ENCODE measurements at regions not wholly inside any gene's neighbourhood (a gene's known extent, or its start where the extent isn't known, plus 50 kb on each side); places are given as distances from the start of the nearest gene placed in this dataset.

- no peaks in the 10 kb centered on the region for H3K27me3 ChIP-seq
- H3K4me3 ChIP-seq: no peak overlapping the region
- TF ChIP-seq, protein P1, sequence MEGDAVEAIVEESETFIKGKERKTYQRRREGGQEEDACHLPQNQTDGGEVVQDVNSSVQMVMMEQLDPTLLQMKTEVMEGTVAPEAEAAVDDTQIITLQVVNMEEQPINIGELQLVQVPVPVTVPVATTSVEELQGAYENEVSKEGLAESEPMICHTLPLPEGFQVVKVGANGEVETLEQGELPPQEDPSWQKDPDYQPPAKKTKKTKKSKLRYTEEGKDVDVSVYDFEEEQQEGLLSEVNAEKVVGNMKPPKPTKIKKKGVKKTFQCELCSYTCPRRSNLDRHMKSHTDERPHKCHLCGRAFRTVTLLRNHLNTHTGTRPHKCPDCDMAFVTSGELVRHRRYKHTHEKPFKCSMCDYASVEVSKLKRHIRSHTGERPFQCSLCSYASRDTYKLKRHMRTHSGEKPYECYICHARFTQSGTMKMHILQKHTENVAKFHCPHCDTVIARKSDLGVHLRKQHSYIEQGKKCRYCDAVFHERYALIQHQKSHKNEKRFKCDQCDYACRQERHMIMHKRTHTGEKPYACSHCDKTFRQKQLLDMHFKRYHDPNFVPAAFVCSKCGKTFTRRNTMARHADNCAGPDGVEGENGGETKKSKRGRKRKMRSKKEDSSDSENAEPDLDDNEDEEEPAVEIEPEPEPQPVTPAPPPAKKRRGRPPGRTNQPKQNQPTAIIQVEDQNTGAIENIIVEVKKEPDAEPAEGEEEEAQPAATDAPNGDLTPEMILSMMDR (IDR thresholded peaks at IDR 0.05): no peak
- TF ChIP-seq POLR2A (IDR thresholded peaks at IDR 0.05): no peak
- DNase-seq: peak in 2 of 3 donors; percentile 86 to 90
- no peaks in the 10 kb centered on the region for H3K9me3 ChIP-seq
- H3K4me1 ChIP-seq: peaks cover 2 to 14% (median 10%) of the 10 kb centered on the region in 4 donors
- H3K27ac ChIP-seq: peak overlapping the region in 3 of 4 donors; percentile 29 to 81 (median 71)
- H3K36me3 ChIP-seq: no peaks in the 10 kb centered on the region
These were observed 202.5 kb upstream of the TLE3 start for GRCh38 chr15:70299931-70300869.

DNA sequence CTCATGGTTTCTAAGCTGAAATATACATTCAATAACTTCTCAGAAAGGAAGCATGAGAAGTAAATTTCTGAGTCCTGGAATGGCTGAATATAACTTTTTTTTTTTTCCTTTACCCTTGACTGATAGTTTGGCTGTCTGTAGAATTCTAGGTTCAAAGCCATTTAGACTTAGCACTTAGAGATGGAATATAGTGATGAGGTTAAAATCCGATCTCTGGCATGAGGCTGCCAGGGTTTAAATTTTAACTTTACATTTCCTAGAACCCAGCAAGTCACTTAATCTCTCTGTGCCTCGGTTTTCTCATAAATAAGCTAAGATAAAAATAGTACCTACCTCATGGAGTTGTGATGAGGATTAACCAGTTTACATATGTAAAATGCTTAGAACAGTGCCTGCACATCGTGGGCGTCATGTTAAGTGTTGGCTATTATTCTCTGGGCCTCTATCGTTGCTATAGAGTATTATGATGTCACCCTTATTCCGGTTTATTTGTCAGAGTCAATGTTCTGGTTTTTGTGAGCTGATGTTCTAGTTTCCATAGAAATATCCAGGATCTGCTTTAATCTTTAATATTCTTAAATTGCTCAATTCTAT lies 199.8 kb upstream of the TLE3 start:
- Histone ChIP-seq H3K4me1 (peaks cover 2 to 14% (median 10%) of the 10 kb centered on the region in 4 donors), H3K27me3 (no peaks in the 10 kb centered on the region), H3K4me3 (no peak overlapping the region), H3K27ac (no peak overlapping the region), H3K36me3 (no peaks in the 10 kb centered on the region), H3K9me3 (no peaks in the 10 kb centered on the region)
- TF ChIP-seq, protein P1 (IDR thresholded peaks at IDR 0.05): no peak
- no peak for TF ChIP-seq POLR2A (IDR thresholded peaks at IDR 0.05)
- DNase-seq: no peak

- H3K27me3 ChIP-seq: no peaks in the 10 kb centered on the region
- no peaks in the 10 kb centered on the region for H3K9me3 ChIP-seq
- no peak overlapping the region for H3K27ac ChIP-seq
- H3K4me1 ChIP-seq: no peaks in the 10 kb centered on the region
- TF ChIP-seq, protein P1 (IDR thresholded peaks at IDR 0.05): no peak
- TF ChIP-seq POLR2A (IDR thresholded peaks at IDR 0.05): no peak
- no peak overlapping the region for H3K4me3 ChIP-seq
- no peak for DNase-seq
- H3K36me3 ChIP-seq: no peaks in the 10 kb centered on the region
These were observed 197.1 kb upstream of the TLE3 start for GRCh38 chr15:70294731-70295305.

DNA sequence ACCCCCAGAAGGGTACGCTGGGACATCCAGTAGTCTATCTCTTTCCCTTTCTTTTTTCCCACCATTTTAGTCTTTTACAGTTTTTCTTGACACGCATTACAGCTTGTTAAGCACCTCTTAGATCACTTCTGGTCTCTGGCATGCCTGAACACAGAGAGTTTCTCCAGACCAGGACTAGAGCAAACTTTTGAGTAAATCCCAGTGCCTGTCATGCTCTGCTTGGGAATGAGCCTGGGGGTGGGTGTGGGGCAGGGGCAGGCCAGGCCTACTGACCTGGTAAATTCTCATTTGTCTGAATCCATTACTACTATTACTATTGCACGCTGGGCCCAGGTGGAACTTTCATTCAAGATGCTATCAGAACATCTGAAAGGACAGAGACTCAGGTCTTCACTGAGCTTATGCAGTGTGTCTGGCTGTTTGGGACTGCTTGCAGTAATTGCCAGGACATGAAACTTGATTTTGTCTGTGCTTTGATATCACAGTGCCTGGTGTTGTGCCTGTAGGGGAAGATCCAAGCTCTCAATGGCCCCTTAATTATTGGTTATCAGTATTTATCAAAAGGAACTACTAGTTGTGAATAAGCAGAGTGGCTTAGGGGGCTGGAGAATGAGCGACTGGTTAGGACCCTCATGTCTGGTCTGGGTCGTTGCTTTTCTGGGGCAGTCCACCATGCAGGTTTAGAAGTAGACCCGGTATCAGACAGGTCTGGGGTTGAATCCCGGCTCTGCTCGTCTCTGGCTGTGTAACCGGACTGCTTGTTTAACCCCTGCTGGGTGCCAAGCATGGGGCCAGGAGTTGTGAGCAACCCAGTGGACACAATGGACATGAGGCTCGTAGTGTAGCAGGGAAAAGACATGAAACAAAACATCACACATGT lies 196.1 kb upstream of the TLE3 start:
- DNase-seq: no peak
- Histone ChIP-seq H3K9me3 (no peaks in the 10 kb centered on the region), H3K36me3 (no peaks in the 10 kb centered on the region), H3K27me3 (no peaks in the 10 kb centered on the region), H3K27ac (no peak overlapping the region), H3K4me3 (no peak overlapping the region), H3K4me1 (no peaks in the 10 kb centered on the region)
- TF ChIP-seq POLR2A (IDR thresholded peaks at IDR 0.05): no peak
- TF ChIP-seq, protein P1 (IDR thresholded peaks at IDR 0.05): no peak

- Histone ChIP-seq H3K27me3 (no peaks in the 10 kb centered on the region), H3K27ac (no peak overlapping the region), H3K4me1 (no peaks in the 10 kb centered on the region), H3K36me3 (no peaks in the 10 kb centered on the region), H3K9me3 (no peaks in the 10 kb centered on the region), H3K4me3 (no peak overlapping the region)
- DNase-seq: no peak
- TF ChIP-seq POLR2A (IDR thresholded peaks at IDR 0.05): no peak
- TF ChIP-seq, protein P1 (IDR thresholded peaks at IDR 0.05): no peak
These were observed 195.4 kb upstream of the TLE3 start for GRCh38 chr15:70293138-70293537.
